Activated naive CD4-positive, alpha-beta T cell (primary cell): ENCODE measurements at regions not wholly inside any gene's neighbourhood (a gene's known extent, or its start where the extent isn't known, plus 50 kb on each side); places are given as distances from the start of the nearest gene placed in this dataset.

ENCODE experiments used
- DNase-seq, 4 experiments: peaks; one replicate each; lab custom pipeline; 2025; lab: John Stamatoyannopoulos, UW

- no peak for DNase-seq
These were observed 128.3 kb downstream of the AACS start for GRCh38 chr12:125193376-125194152.

- DNase-seq, result no peak
These were observed 129.0 kb downstream of the AACS start for GRCh38 chr12:125194163-125194773.

- DNase-seq, result no peak
These were observed 129.8 kb downstream of the AACS start for GRCh38 chr12:125194987-125195386.

GRCh38 chr12:125197326-125197725 is 132.1 kb downstream of the AACS start:
- no peak for DNase-seq

- no peak for DNase-seq
These were observed 133.4 kb downstream of the AACS start for GRCh38 chr12:125198652-125199051.

GRCh38 chr12:125201090-125201489 is 135.9 kb downstream of the AACS start:
- DNase-seq, result no peak

- DNase-seq, result no peak
These were observed 136.7 kb downstream of the AACS start for GRCh38 chr12:125201940-125202339.

GRCh38 chr12:125202421-125202820 is 137.2 kb downstream of the AACS start:
- DNase-seq, result no peak

GRCh38 chr12:125203145-125203765 is 138.0 kb downstream of the AACS start:
- no peak for DNase-seq

GRCh38 chr12:125205386-125205785 is 140.2 kb downstream of the AACS start:
- DNase-seq, result no peak

- DNase-seq, result no peak
These were observed 141.5 kb downstream of the AACS start for GRCh38 chr12:125206711-125207110.

- no peak for DNase-seq
These were observed 143.1 kb downstream of the AACS start for GRCh38 chr12:125208334-125208733.

GRCh38 chr12:125208942-125209341 is 143.7 kb downstream of the AACS start:
- no peak for DNase-seq

- no peak for DNase-seq
These were observed 145.0 kb downstream of the AACS start for GRCh38 chr12:125210104-125210755.

- no peak for DNase-seq
These were observed 146.2 kb downstream of the AACS start for GRCh38 chr12:125211464-125211863.

GRCh38 chr12:125214289-125214688 is 149.1 kb downstream of the AACS start:
- no peak for DNase-seq

GRCh38 chr12:125216756-125217155 is 151.5 kb downstream of the AACS start:
- DNase-seq, result no peak

- no peak for DNase-seq
These were observed 152.1 kb downstream of the AACS start for GRCh38 chr12:125217308-125217707.

- DNase-seq, result no peak
These were observed 153.7 kb downstream of the AACS start for GRCh38 chr12:125218952-125219351.

- DNase-seq, result no peak
These were observed 155.4 kb downstream of the AACS start for GRCh38 chr12:125220404-125221273.

GRCh38 chr12:125221602-125222001 is 156.4 kb downstream of the AACS start:
- no peak for DNase-seq

GRCh38 chr12:125222876-125223275 is 157.6 kb downstream of the AACS start:
- no peak for DNase-seq
